Ishikawa (cell line): ENCODE measurements at regions not wholly inside any gene's neighbourhood (a gene's known extent, or its start where the extent isn't known, plus 50 kb on each side); places are given as distances from the start of the nearest gene placed in this dataset.

Experiments used
- CEBPB ChIP-seq: IDR thresholded peaks from 2 replicates; pipeline ENCODE4 v1.6.1; 2012
- CREB1 ChIP-seq: IDR thresholded peaks from 2 replicates; pipeline ENCODE4 v1.6.1; 2012; ENCODE audit warnings: low read depth
- EGR1 ChIP-seq: IDR thresholded peaks from 2 replicates; pipeline ENCODE4 v1.6.1; 2012
- EP300 ChIP-seq: IDR thresholded peaks from 2 replicates; pipeline ENCODE4 v1.6.1; 2012; ENCODE audit warnings: borderline replicate concordance
- FOXM1 ChIP-seq: IDR thresholded peaks from 2 replicates; pipeline ENCODE4 v1.6.1; 2012; ENCODE audit warnings: low read depth, borderline replicate concordance
- MAX ChIP-seq: IDR thresholded peaks from 2 replicates; pipeline ENCODE4 v1.6.1; 2012
- RAD21 ChIP-seq: IDR thresholded peaks from 2 replicates; pipeline ENCODE4 v1.6.1; 2012; ENCODE audit warnings: low read depth
- TAF1 ChIP-seq: IDR thresholded peaks from 2 replicates; pipeline ENCODE4 v1.6.1; 2012; ENCODE audit warnings: low read depth, mild to moderate bottlenecking
- TCF12 ChIP-seq: IDR thresholded peaks from 2 replicates; pipeline ENCODE4 v1.6.1; 2012; ENCODE audit warnings: low read depth
- TEAD4 ChIP-seq: IDR thresholded peaks from 2 replicates; pipeline ENCODE4 v1.6.1; 2012
- USF1 ChIP-seq: IDR thresholded peaks from 2 replicates; pipeline ENCODE4 v1.6.1; 2012
- YY1 ChIP-seq: IDR thresholded peaks from 2 replicates; pipeline ENCODE4 v1.6.1; 2012; ENCODE audit warnings: low read depth
- ZBTB7A ChIP-seq: IDR thresholded peaks from 2 replicates; pipeline ENCODE4 v1.6.1; 2012; ENCODE audit warnings: low read depth
- TF ChIP-seq, protein P1 (sequence below): IDR thresholded peaks from 2 replicates; pipeline ENCODE4 v1.6.1; 2012; ENCODE audit warnings: low read depth, mild to moderate bottlenecking

DNA sequence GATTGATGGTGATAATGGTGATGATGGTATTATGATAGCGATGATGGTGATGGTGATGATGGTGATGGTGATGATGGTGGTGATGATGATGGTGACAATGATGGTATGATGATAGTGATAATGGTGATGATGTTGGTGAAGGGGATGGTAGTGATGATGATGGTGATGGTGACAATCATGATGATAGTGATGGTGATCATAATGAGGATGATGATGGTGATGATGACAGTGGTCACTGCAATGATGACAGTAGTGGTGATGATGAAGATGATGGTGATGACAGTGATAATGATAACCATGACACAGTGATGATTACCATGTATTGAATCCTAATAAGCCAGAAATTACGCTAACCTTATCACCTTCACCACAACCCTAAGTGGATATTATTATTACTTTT is 128.2 kb downstream of the SHANK2 start:
- TF ChIP-seq RAD21 (no peak), YY1 (no peak), EGR1 (no peak), MAX (no peak), CEBPB (no peak), TAF1 (no peak), USF1 (no peak), FOXM1 (no peak), EP300 (no peak), TEAD4 (no peak), TCF12 (no peak), ZBTB7A (no peak), CREB1 (no peak)
- TF ChIP-seq, protein P1, sequence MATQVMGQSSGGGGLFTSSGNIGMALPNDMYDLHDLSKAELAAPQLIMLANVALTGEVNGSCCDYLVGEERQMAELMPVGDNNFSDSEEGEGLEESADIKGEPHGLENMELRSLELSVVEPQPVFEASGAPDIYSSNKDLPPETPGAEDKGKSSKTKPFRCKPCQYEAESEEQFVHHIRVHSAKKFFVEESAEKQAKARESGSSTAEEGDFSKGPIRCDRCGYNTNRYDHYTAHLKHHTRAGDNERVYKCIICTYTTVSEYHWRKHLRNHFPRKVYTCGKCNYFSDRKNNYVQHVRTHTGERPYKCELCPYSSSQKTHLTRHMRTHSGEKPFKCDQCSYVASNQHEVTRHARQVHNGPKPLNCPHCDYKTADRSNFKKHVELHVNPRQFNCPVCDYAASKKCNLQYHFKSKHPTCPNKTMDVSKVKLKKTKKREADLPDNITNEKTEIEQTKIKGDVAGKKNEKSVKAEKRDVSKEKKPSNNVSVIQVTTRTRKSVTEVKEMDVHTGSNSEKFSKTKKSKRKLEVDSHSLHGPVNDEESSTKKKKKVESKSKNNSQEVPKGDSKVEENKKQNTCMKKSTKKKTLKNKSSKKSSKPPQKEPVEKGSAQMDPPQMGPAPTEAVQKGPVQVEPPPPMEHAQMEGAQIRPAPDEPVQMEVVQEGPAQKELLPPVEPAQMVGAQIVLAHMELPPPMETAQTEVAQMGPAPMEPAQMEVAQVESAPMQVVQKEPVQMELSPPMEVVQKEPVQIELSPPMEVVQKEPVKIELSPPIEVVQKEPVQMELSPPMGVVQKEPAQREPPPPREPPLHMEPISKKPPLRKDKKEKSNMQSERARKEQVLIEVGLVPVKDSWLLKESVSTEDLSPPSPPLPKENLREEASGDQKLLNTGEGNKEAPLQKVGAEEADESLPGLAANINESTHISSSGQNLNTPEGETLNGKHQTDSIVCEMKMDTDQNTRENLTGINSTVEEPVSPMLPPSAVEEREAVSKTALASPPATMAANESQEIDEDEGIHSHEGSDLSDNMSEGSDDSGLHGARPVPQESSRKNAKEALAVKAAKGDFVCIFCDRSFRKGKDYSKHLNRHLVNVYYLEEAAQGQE, result no peak
